ENCODE measurements at regions not wholly inside any gene's neighbourhood (a gene's known extent, or its start where the extent isn't known, plus 50 kb on each side); places are given as distances from the start of the nearest gene placed in this dataset.

GRCh38 chr1:187047298-187047697 lies 218.5 kb downstream of the PLA2G4A start:
- TF ChIP-seq EZH2phosphoT487 (IDR thresholded peaks at IDR 0.05; ENCODE audit: low read depth) = no peak
- no peak for TF ChIP-seq CTCF (IDR thresholded peaks at IDR 0.05; ENCODE audit: low read depth, low read length)

All from OCI-LY3 (cell line).